Prostate gland (tissue), 2 donors: ENCODE measurements at regions not wholly inside any gene's neighbourhood (a gene's known extent, or its start where the extent isn't known, plus 50 kb on each side); places are given as distances from the start of the nearest gene placed in this dataset.

Source experiments
- POLR2A ChIP-seq: fragments of 450-650 bp; IDR thresholded peaks from one replicate; pipeline ENCODE4 v1.6.1; 2016; ENCODE audit warnings: antibody characterized with exemption, mild to moderate bottlenecking
- POLR2AphosphoS5 ChIP-seq: sonication (generic); formaldehyde crosslinking; IDR thresholded peaks from one replicate; pipeline ENCODE4 v1.6.1; 2017; ENCODE audit warnings: antibody characterized with exemption
- TF ChIP-seq, protein P1 (sequence below), 4 experiments: fragments of 200-600 bp in 2 of 4; fragments of 450-650 bp in 2 of 4; sonication (generic) in 2 of 4; IDR thresholded peaks; 1 replicate in 3 of 4; 2 replicates in 1 of 4; pipeline ENCODE4 v1.5.1; 2016 to 2019; ENCODE audit warnings: antibody characterized with exemption in 4 of 4, mild to moderate bottlenecking in 2 of 4, moderate library complexity in 2 of 4

DNA sequence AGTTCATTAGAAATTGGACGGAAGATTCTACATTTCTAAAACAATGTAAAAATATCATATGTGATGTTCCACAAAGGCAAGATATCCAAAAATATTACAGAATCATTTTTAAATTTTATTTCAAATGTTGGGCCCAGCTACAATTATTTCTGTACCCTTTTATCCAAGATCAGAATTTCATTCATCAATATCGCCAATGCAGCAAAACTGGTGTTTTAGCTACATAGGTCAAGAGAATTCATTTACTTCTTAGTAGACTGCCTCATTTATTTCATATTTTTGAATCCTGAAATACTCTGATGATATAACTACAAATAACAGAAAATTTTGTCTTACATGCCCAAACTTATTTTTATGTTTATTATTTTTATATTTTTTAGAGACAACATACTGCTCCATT lies 143.1 kb downstream of the CMPK2 start:
- TF ChIP-seq POLR2A (no peak), POLR2AphosphoS5 (no peak)
- TF ChIP-seq, protein P1, sequence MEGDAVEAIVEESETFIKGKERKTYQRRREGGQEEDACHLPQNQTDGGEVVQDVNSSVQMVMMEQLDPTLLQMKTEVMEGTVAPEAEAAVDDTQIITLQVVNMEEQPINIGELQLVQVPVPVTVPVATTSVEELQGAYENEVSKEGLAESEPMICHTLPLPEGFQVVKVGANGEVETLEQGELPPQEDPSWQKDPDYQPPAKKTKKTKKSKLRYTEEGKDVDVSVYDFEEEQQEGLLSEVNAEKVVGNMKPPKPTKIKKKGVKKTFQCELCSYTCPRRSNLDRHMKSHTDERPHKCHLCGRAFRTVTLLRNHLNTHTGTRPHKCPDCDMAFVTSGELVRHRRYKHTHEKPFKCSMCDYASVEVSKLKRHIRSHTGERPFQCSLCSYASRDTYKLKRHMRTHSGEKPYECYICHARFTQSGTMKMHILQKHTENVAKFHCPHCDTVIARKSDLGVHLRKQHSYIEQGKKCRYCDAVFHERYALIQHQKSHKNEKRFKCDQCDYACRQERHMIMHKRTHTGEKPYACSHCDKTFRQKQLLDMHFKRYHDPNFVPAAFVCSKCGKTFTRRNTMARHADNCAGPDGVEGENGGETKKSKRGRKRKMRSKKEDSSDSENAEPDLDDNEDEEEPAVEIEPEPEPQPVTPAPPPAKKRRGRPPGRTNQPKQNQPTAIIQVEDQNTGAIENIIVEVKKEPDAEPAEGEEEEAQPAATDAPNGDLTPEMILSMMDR (IDR thresholded peaks at IDR 0.05) = no peak
